ENCODE measurements at regions not wholly inside any gene's neighbourhood (a gene's known extent, or its start where the extent isn't known, plus 50 kb on each side); places are given as distances from the start of the nearest gene placed in this dataset.
A peak's percentile ranks its signal among the peaks of the same experiment; 100 is the strongest.

DNA sequence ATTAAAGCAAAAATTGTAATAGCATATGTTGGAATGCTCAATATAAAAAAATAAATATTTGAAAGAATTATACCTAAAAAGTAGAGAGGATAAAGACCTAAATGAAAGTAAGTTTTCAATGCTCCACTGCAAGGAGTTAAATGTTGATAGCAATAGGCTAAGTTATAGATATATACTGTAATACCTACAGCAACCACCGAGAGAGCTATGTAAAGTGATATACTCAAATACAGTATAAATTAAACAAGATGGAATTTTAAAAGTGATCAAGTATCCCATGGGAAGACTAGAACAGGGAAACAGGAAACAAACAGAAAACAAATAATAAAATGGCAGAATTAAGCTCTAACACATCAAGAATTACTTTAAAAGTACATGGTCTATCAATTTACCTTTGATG, 73.9 kb downstream of the CASP3 start:
- no peak for DNase-seq

- no peak for DNase-seq
Measured at GRCh38 chr4:184574861-184575260, 74.4 kb downstream of the CASP3 start.

GRCh38 chr4:184573701-184574100, 75.5 kb downstream of the CASP3 start:
- DNase-seq: no peak

DNA sequence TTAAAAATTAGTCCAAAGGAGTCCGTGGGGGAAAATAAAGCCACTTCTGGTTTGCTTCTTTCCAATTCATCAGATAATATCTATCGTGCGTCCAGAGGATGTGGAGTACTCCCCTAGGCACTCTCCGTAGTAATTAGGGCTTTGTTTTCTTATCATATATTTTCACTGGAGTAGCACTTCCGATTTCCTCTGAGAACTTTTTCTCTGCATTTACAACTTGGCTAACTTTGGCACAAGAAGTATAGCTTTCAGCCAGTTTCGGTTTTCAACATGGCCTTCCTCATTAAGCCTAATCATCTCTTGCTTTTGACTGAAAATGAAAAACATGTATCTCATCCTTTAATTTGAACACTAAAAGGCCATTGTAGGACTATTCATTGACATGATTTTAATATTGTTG, 80.5 kb downstream of the CASP3 start:
- DNase-seq: no peak

GRCh38 chr4:184563621-184564020, 85.6 kb downstream of the CASP3 start:
- no peak for DNase-seq

DNA sequence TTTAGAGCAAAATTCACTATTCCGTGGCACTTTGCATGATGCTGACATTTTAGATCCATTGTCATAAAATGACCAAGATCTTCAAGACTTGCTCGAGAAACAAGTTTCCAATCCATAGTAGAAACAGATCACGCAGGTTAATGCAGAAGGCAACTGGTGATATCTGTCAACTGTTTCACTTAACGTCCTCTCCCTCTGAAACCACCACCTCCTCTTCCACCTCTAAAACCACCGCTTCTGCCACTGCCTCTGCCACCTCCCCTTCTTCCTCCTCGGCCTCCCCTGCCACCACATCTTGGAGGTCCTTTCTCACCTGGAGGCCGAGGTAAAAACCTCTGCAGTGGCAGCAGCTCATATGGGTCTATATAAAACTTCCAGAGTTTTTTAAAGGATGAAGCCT, 84.6 kb upstream of the IRF2 start:
- no peak for DNase-seq

DNA sequence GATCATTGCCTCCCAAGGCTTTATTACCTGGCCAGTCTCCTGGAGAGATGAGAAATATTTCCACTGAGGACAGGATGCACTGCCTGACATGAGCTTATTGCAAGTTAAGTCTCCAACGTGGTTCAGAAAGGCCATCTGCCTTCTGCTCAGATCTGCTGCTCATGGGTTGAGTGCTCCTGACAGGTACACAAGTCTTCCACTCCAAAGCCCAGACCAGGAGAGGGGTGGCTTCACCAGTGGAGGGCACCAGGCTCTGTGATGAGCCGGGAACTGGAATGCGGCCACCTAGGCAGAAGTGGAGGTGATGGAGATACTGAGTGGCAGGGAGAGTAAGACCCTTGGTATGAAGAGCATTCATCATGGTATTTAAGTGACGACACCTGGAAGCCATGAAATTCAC, 79.5 kb upstream of the IRF2 start:
- no peak for DNase-seq

DNA sequence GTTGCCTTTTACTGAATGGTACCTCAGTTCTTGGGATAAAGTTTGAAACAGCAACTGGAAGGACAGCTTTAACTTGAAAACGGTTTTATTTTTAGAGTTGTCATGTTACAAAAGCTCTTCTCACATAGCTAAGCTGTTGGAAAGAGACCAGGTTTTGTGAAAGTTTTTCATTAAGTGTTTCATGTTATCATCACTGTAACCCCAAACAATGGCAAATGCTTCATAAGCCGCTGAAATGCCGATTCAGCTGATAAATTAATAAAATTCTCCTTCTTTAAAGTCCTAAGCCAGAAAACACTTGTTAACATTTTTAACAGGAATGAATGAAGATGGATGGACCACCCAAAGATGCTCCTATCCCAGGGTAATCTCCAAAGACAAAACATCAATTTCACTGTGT, 76.1 kb upstream of the IRF2 start:
- DNase-seq: no peak

DNA sequence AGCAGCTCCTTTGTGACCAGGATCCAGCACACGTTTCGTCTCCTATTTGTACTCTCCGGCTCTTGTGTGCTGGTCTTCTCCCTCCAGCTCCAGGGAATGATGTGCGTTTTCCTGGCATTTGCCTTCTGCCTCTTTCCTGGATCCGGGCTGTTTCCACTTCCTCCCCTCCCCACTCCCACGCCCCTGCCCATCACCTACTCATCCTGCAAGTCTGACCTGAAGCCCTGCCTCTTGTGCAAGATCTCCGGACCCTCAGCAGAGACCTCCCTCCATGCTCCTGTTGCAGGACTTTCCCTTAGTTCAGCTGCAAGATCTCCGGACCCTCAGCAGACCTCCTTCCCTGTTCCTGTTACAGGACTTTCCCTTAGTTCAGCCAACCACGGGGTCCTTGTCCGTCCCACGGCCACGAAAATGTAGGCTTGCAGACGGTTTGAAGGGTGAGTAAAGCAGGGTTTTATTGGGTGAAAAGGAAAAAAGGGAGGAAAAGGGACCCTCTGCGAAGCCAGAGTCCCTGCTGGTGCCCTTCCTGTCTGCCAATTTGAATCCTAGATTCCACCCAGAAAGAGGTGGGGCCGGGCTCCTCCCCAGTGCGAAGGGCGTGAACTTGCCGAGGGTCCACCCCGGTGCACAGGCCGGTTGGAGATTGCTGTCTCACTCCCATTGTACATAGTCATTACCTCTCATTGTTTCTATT, 74.4 kb upstream of the IRF2 start:
- no peak for DNase-seq

GRCh38 chr4:184548316-184548647, 73.9 kb upstream of the IRF2 start:
- no peak for DNase-seq

DNA sequence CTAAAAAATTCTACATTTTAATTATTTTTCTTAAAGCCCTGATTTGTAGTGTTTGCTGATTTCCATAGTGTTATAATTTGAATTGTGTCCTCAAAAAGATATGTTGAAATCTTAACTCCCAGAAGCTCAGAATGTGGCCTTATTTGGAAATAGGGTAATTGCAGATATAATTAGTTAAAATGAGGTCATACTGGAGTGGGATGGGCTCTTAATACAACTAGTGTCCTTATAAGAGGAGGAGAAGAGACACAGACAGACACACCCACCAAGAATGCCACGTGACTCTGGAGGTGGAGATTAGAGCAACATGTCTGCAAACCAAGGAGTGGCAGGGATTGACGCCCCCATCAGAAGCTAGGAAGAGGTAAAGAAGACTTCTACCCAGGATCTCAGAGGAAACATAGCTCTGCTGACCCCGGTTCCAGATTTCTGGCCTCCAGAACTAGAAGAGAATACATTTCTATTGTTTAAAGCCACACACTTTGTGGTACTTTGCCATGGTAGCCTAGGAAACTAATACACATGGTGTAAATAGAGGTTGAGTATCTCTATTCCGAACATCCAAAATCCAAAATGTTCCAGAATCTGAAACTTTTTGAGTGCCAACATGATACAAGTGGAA, 70.5 kb upstream of the IRF2 start:
- peak; percentile 24 for DNase-seq

DNA sequence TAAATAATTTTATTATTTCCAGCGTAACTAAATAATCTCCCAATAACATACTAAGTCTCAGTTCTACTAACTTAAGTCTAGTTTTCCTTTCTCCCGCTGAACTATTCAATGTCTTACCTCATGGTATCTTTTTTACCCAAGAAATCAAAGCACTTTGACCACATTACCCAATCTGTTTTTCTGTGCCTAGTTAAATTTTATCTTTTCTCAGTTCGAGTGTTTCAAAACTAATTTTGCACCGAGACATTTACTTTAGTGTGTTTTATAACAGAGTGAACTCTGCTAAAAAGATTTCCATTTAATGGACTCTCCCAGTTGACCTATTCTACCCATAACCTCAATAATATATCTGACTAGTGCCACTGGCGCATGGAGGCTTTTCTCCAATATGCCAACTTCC, 67.6 kb upstream of the IRF2 start:
- DNase-seq: no peak

DNA sequence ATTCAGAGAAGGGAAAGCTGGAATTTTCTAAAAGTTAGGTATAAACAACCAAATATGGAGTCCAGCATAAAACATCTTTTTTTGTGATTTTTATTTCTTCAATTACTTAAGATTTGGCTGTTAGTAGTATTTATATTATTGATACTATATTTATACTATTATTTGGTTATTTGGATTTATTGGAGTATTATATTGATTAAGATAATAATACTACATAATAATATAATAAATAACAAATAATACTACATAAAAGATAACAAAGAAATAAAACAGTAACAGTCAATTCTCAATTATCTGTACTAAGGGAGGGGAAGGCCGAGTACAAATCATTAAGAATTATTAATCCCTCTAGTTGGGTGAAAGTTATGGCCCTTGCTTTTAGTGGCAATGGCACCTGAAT, 66.0 kb upstream of the IRF2 start:
- no peak for DNase-seq

DNA sequence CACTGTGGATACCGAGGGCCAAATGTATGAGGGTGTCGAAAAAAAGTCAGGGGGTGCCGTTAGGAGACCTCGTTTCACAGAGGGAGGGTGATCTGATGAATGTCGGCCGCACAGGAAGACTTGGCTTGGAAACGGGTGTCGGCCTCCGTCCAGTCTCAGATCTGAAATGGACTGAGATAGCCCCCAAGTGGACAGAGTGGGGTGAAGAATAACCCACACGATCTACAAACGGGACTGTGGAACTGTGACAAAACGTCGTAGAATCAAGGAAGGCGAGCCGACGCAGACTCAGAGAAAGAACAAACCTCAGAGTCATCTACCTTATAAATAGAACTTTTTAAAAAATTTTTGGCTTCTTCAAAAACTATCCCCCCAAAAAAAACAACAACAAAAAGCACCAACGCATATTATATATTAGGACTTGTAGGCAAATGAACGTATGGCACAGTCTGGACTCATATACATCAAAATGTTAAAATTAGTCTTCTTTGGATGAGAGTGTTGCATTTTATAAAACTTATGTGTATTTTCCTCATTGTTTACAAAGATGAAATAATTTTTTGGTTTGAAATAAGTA, 63.8 kb upstream of the IRF2 start:
- peak; percentile 90 for DNase-seq

DNA sequence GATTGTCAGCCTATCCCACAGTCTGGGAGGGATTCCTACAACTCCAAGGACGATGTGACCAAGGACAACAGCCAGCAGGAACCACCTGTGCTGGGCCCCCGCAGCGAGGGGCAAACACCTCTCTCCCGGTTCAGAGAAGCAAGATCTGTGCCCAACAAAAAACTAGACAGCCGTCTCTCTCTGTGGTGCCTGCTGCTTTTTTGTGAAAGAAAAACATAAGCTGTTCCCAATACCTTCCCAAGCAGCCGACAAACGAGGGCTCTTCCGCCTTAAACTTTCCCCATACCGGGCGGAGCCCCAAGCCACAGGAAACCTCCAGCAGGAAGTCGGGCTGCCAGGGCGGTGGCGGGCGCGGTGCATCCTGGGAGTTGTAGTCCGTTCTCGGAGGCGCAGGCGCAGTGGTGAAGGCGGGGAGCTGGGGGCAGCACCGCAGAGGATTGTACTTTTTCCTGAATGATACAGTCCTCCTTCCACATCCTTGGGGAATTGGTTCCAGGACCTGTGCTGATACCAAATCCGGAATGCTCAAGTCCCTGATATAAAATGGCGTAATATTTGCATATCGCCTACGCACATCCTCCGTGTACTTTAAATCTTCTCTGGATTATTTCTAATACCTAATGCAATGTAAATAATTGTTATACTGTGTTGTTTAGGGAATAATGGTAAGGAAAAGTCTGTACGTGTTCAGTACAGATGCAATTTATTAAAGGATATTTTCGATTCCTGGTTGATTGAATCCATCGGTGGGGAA, 63.1 kb upstream of the IRF2 start:
- peak; percentile 96 for DNase-seq

GRCh38 chr4:184536881-184537248, 62.5 kb upstream of the IRF2 start:
- no peak for DNase-seq

- DNase-seq: no peak
Measured at GRCh38 chr4:184536065-184536880, 61.9 kb upstream of the IRF2 start.

DNA sequence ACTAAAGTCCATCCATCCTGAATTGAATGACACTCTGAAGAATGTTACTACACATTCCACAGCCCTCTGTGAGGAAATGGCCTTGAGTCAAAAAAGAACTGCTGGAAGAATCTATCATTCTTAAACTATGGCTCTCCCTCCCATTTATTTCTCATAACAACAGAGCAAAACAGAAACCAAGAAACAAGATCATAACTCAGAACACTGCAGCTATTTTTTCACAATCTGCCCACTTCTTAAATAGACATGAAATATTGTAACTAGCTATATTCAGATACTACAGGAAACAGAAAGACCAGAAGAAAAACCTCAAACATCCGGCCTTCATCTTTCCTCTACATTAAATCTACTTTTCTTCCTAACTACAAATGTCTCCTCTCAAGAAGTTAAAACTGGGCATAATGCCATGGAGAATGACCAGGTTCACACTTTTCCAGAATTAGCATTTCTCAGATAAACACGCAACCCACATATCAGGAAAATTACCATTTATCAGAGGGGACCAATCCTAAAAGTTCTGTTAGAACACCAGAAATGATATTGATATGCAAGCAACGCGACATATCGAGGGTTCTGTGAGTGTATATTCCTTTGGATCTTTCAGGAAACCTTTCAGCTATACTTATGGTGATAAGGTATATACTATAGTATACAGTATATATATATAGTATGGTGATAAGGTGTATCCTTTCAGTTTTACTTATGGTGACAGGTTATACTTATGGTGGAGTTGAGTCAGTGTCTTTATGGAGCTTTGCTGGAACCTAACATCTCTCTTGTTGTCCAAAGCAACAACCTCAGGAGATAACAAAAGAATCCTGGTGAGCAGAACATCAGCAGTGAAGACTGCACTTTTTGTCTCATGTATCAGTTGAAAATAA, 60.4 kb upstream of the IRF2 start:
- peak; percentile 84 for DNase-seq

DNA sequence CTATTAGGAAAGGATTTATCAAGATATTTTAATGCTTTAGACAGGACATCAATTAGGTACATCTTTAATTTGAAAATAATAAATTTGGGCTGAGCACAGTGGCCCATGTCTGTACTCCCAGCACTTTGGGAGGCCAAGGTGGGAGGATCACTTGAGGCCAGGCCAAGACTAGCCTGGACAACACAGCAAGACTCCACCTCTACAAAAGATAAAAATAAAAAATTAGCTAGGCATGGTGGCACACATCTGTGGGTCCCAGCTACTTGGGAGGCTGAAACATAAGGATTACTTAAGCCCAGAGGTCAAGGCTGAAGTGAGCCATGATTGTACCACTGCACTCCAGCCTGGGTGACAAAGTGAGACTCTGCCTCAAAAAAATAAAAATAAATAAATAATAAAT, 59.6 kb upstream of the IRF2 start:
- no peak for DNase-seq

- DNase-seq: no peak
Measured at GRCh38 chr4:184531008-184531407, 56.7 kb upstream of the IRF2 start.

- DNase-seq: peak; percentile 58
Measured at GRCh38 chr4:184529283-184529682, 54.9 kb upstream of the IRF2 start.

- DNase-seq: no peak
Measured at GRCh38 chr4:184528713-184529112, 54.4 kb upstream of the IRF2 start.

Data from fibroblast of skin of scalp (primary cell).